ENCODE measurements at regions not wholly inside any gene's neighbourhood (a gene's known extent, or its start where the extent isn't known, plus 50 kb on each side); places are given as distances from the start of the nearest gene placed in this dataset.

GRCh38 chr13:112185466-112185865 lies 118.5 kb downstream of the SOX1 start:
- Histone ChIP-seq H3K27ac (no peak overlapping the region), H3K27me3 (no peaks in the 10 kb centered on the region), H3K4me1 (no peaks in the 10 kb centered on the region), H3K9me3 (no peaks in the 10 kb centered on the region), H3K4me3 (no peak overlapping the region), H3K36me3 (no peaks in the 10 kb centered on the region)
- TF ChIP-seq POLR2AphosphoS5 (IDR thresholded peaks at IDR 0.05; ENCODE audit: insufficient read depth in 1 of 2, low read depth in 1 of 2) (no peak), CTCF (IDR thresholded peaks at IDR 0.05) (no peak), POLR2A (IDR thresholded peaks at IDR 0.05) (no peak)
- no peak for DNase-seq (ENCODE audit: extremely low spot score in 2 of 2)
- intact Hi-C loops (cut with DNase I) = no loop called here

- no peak for DNase-seq (ENCODE audit: extremely low spot score in 2 of 2)
- Histone ChIP-seq H3K4me1 (no peaks in the 10 kb centered on the region), H3K27ac (no peak overlapping the region), H3K4me3 (no peak overlapping the region), H3K9me3 (no peaks in the 10 kb centered on the region), H3K36me3 (no peaks in the 10 kb centered on the region), H3K27me3 (no peaks in the 10 kb centered on the region)
- TF ChIP-seq CTCF (IDR thresholded peaks at IDR 0.05) = no peak
- no peak for TF ChIP-seq POLR2AphosphoS5 (IDR thresholded peaks at IDR 0.05; ENCODE audit: insufficient read depth in 1 of 2, low read depth in 1 of 2)
- TF ChIP-seq POLR2A (IDR thresholded peaks at IDR 0.05) = no peak
- intact Hi-C loops (cut with DNase I) = no loop called here
Observed at GRCh38 chr13:112186091-112186490, 119.1 kb downstream of the SOX1 start.

- H3K36me3 ChIP-seq = no peaks in the 10 kb centered on the region
- H3K4me3 ChIP-seq = no peak overlapping the region
- DNase-seq (ENCODE audit: extremely low spot score in 2 of 2) = no peak
- no peaks in the 10 kb centered on the region for H3K27me3 ChIP-seq
- H3K9me3 ChIP-seq = no peaks in the 10 kb centered on the region
- no peak overlapping the region for H3K27ac ChIP-seq
- TF ChIP-seq POLR2AphosphoS5 (IDR thresholded peaks at IDR 0.05; ENCODE audit: insufficient read depth in 1 of 2, low read depth in 1 of 2) (no peak), CTCF (IDR thresholded peaks at IDR 0.05) (no peak), POLR2A (IDR thresholded peaks at IDR 0.05) (no peak)
- intact Hi-C loops (cut with DNase I) = no loop called here
- no peaks in the 10 kb centered on the region for H3K4me1 ChIP-seq
Observed at GRCh38 chr13:112187527-112188297, 120.8 kb downstream of the SOX1 start.

GRCh38 chr13:112188298-112188610 lies 121.3 kb downstream of the SOX1 start:
- no peak for DNase-seq (ENCODE audit: extremely low spot score in 2 of 2)

More at GRCh38 chr13:112188298-112188610, 121.3 kb downstream of the SOX1 start:
- H3K27ac ChIP-seq = no peak overlapping the region
- no peaks in the 10 kb centered on the region for H3K9me3 ChIP-seq
- intact Hi-C loops (cut with DNase I) = no loop called here
- H3K27me3 ChIP-seq = no peaks in the 10 kb centered on the region
- TF ChIP-seq CTCF (IDR thresholded peaks at IDR 0.05) = no peak
- no peak for TF ChIP-seq POLR2AphosphoS5 (IDR thresholded peaks at IDR 0.05; ENCODE audit: insufficient read depth in 1 of 2, low read depth in 1 of 2)
- TF ChIP-seq POLR2A (IDR thresholded peaks at IDR 0.05) = no peak
- H3K36me3 ChIP-seq = no peaks in the 10 kb centered on the region
- H3K4me3 ChIP-seq = no peak overlapping the region
- no peaks in the 10 kb centered on the region for H3K4me1 ChIP-seq
